ENCODE measurements at regions not wholly inside any gene's neighbourhood (a gene's known extent, or its start where the extent isn't known, plus 50 kb on each side); places are given as distances from the start of the nearest gene placed in this dataset.
A peak's percentile ranks its signal among the peaks of the same experiment; 100 is the strongest.
"Not testable (repeated sequence)": the region's sequence is repeated elsewhere in the genome, so short reads cannot be mapped to it uniquely, and the experiment has no call there.

DNA sequence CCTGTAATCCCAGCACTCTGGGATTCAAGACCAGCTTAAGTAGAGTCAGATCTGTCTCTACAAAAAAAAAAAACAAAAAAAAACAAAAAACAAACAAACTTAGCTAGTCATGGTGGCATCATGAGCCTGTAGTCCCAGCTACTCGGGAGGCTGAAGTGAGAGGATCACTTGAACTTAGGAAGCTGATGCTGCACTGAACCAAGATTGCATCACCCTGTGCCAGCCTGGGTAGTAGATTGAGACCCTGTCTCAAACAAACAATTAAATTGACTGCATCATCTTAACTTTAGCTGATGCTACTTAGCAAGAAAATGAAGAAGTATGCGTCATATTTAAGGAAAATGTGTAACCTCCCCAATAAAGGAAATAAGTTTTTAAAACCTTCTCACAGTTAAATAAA, 136.6 kb upstream of the ATXN7L3B start:
- intact Hi-C loops (cut with DNase I): no loop called here
- no peak overlapping the region for H3K4me3 ChIP-seq
- no peaks in the 10 kb centered on the region for H3K9me3 ChIP-seq
- ATAC-seq (no peak), DNase-seq (no peak)
- H3K36me3 ChIP-seq (ENCODE audit: insufficient read depth in 1 of 2, low read depth in 1 of 2): no peaks in the 10 kb centered on the region
- TF ChIP-seq, protein P1, sequence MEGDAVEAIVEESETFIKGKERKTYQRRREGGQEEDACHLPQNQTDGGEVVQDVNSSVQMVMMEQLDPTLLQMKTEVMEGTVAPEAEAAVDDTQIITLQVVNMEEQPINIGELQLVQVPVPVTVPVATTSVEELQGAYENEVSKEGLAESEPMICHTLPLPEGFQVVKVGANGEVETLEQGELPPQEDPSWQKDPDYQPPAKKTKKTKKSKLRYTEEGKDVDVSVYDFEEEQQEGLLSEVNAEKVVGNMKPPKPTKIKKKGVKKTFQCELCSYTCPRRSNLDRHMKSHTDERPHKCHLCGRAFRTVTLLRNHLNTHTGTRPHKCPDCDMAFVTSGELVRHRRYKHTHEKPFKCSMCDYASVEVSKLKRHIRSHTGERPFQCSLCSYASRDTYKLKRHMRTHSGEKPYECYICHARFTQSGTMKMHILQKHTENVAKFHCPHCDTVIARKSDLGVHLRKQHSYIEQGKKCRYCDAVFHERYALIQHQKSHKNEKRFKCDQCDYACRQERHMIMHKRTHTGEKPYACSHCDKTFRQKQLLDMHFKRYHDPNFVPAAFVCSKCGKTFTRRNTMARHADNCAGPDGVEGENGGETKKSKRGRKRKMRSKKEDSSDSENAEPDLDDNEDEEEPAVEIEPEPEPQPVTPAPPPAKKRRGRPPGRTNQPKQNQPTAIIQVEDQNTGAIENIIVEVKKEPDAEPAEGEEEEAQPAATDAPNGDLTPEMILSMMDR (IDR thresholded peaks at IDR 0.05): no peak
- WGBS, 3 donors: 85 to 96% (median 94%) methylated on average over 2 of the region's 2 CpGs
- H3K27me3 ChIP-seq (ENCODE audit: insufficient read depth in 3 of 3, low read length in 2 of 3): no peaks in the 10 kb centered on the region
- H3K27ac ChIP-seq: no peak overlapping the region
- H3K4me1 ChIP-seq: no peaks in the 10 kb centered on the region

DNA sequence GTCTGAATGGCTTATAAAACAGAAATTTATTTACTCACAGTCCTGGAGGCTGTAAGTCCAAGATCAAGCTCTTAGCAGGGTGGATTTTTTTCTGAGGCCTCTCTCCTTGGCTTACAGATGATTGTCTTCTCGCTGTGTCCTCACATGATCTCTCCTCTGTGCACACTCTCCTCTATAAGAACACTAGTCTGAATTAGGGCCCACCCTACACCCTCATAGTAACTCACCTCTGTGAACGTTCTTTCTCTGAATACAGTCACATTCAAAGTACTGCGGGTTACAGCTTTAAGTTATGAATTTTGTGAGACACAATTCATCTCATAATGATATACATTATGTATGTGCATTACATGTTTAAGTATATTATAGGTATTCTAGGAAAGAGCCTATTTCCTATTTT, 135.7 kb upstream of the ATXN7L3B start:
- Histone ChIP-seq H3K9me3 (no peaks in the 10 kb centered on the region), H3K4me1 (no peaks in the 10 kb centered on the region), H3K36me3 (ENCODE audit: insufficient read depth in 1 of 2, low read depth in 1 of 2) (no peaks in the 10 kb centered on the region), H3K27me3 (ENCODE audit: insufficient read depth in 3 of 3, low read length in 2 of 3) (no peaks in the 10 kb centered on the region), H3K4me3 (no peak overlapping the region), H3K27ac (no peak overlapping the region)
- WGBS, 3 donors: 83 to 94% (median 86%) methylated on average over 3 of the region's 3 CpGs
- no peak for DNase-seq
- intact Hi-C loops (cut with DNase I): no loop called here
- TF ChIP-seq, protein P1 (IDR thresholded peaks at IDR 0.05): no peak
- no peak for ATAC-seq

DNA sequence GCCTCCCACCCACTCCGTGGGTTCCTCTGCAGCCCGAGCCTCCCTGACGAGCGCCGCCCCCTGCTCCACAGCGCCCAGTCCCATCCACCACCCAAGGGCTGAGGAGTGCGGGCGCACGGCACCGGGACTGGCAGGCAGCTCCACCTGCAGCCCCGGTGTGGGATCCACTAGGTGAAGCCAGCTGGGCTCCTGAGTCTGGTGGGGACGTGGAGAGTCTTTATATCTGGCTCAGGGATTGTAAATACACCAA, 134.5 kb upstream of the ATXN7L3B start:
- H3K27me3 ChIP-seq (ENCODE audit: insufficient read depth in 3 of 3, low read length in 2 of 3); ATAC-seq; H3K4me3 ChIP-seq; intact Hi-C loops (cut with DNase I); H3K36me3 ChIP-seq (ENCODE audit: insufficient read depth in 1 of 2, low read depth in 1 of 2); H3K4me1 ChIP-seq; DNase-seq; H3K27ac ChIP-seq; H3K9me3 ChIP-seq: not testable (repeated sequence)
- 80 to 96% (median 87%) methylated on average over 7 to 12 of the region's 12 CpGs for WGBS, 3 donors

DNA sequence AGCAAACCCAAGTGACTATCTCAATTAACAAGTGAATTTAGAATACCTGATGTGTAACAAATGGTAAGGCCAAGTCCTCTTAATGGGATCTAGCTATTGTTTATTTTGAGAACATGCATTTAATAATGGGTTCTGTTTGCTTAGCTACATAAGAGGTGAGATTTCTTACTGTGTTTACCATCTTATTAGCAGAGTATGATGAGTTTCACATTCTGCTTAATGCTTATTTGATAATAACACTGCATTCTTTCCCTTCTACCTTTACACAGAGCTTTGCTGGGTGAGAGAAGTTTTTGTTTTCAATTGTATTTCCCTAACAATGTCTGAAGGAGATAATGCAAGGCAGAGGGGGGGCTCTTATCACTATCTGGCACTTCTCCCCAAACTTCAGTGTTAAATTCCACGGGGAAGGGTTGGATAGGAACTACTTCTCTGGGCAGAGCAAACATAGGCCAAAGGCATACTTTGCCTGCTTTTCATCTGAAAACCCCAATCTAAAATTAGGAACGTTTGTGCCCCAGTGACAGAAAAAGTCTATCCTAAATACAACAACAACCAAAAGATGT, 129.0 kb upstream of the ATXN7L3B start:
- Histone ChIP-seq H3K36me3 (ENCODE audit: insufficient read depth in 1 of 2, low read depth in 1 of 2) (no peaks in the 10 kb centered on the region), H3K4me1 (no peaks in the 10 kb centered on the region), H3K9me3 (no peaks in the 10 kb centered on the region), H3K27me3 (ENCODE audit: insufficient read depth in 3 of 3, low read length in 2 of 3) (no peaks in the 10 kb centered on the region), H3K4me3 (no peak overlapping the region), H3K27ac (no peak overlapping the region)
- no peak for DNase-seq
- no peak for ATAC-seq
- WGBS, 3 donors: 20 to 32% (median 26%) methylated on average over 2 of the region's 2 CpGs
- intact Hi-C loops (cut with DNase I): no loop called here
- TF ChIP-seq, protein P1 (IDR thresholded peaks at IDR 0.05): no peak

DNA sequence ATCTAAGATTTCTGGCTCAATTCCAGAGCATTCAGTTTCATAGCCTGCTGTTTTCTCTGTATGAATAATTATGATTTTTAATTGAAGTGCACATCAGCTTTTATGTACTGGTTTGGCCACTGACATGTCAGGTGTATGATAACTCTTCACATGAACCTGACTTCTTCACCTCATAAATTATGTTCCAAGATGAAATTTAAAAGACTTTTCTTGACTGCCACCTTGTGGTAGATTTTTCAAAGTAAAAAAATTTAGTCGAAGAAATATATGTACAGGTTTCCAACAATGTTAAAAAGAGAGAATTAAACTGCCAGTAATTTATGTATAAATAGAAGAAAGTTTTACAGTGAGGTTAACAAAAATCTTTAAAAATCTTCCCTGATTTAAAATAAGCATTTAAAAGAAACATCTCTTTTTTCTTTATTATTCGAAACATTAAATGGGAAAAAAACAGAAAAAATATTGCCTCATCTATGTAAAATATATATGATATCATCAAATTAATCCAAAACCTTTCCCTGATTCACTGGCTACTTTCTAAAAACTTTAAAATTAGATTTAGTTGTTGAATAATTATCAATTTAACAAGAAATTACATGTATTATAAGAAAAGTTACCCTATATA, 124.9 kb upstream of the ATXN7L3B start:
- DNase-seq: no peak
- TF ChIP-seq, protein P1 (IDR thresholded peaks at IDR 0.05): peak; percentile 39
- no peaks in the 10 kb centered on the region for H3K27me3 ChIP-seq (ENCODE audit: insufficient read depth in 3 of 3, low read length in 2 of 3)
- no peak overlapping the region for H3K27ac ChIP-seq
- no peaks in the 10 kb centered on the region for H3K36me3 ChIP-seq (ENCODE audit: insufficient read depth in 1 of 2, low read depth in 1 of 2)
- no peaks in the 10 kb centered on the region for H3K4me1 ChIP-seq
- intact Hi-C loops (cut with DNase I): no loop called here
- ATAC-seq: no peak
- 48 to 50% (median 49%) methylated on average over 2 of the region's 2 CpGs for WGBS, 3 donors
- no peaks in the 10 kb centered on the region for H3K9me3 ChIP-seq
- H3K4me3 ChIP-seq: no peak overlapping the region

All from psoas muscle (tissue), 7 donors.